Dedifferentiated amniotic fluid mesenchymal stem cell (primary cell): ENCODE measurements at regions not wholly inside any gene's neighbourhood (a gene's known extent, or its start where the extent isn't known, plus 50 kb on each side); places are given as distances from the start of the nearest gene placed in this dataset.

Source experiments
- DNase-seq: peaks from one replicate; pipeline ENCODE4 v3.0.0-alpha.2; 2016; ENCODE audit errors: extremely low spot score

GRCh38 chr10:35751347-35751746, 109.3 kb upstream of the FZD8 start:
- DNase-seq, result no peak

GRCh38 chr10:35749230-35749629, 107.1 kb upstream of the FZD8 start:
- no peak for DNase-seq

GRCh38 chr10:35745617-35746403, 103.7 kb upstream of the FZD8 start:
- no peak for DNase-seq

GRCh38 chr10:35743851-35744250, 101.8 kb upstream of the FZD8 start:
- no peak for DNase-seq

- no peak for DNase-seq
These were observed 101.3 kb upstream of the FZD8 start for GRCh38 chr10:35743351-35743750.

- no peak for DNase-seq
These were observed 97.9 kb upstream of the FZD8 start for GRCh38 chr10:35739998-35740397.

GRCh38 chr10:35735412-35735811, 93.3 kb upstream of the FZD8 start:
- peak; percentile 25 for DNase-seq

GRCh38 chr10:35731828-35732227, 89.7 kb upstream of the FZD8 start:
- DNase-seq, result no peak

GRCh38 chr10:35728341-35728740, 86.2 kb upstream of the FZD8 start:
- no peak for DNase-seq

- no peak for DNase-seq
These were observed 84.8 kb upstream of the FZD8 start for GRCh38 chr10:35726846-35727245.

- no peak for DNase-seq
These were observed 81.9 kb upstream of the FZD8 start for GRCh38 chr10:35723992-35724391.

- no peak for DNase-seq
These were observed 81.0 kb upstream of the FZD8 start for GRCh38 chr10:35723059-35723458.

- DNase-seq, result no peak
These were observed 80.5 kb upstream of the FZD8 start for GRCh38 chr10:35722636-35723035.

- no peak for DNase-seq
These were observed 80.1 kb upstream of the FZD8 start for GRCh38 chr10:35722226-35722625.

GRCh38 chr10:35720366-35720765, 78.3 kb upstream of the FZD8 start:
- DNase-seq, result no peak

- no peak for DNase-seq
These were observed 74.7 kb upstream of the FZD8 start for GRCh38 chr10:35716776-35717175.

- no peak for DNase-seq
These were observed 70.4 kb upstream of the FZD8 start for GRCh38 chr10:35712486-35712885.

- no peak for DNase-seq
These were observed 69.7 kb upstream of the FZD8 start for GRCh38 chr10:35711615-35712411.

- no peak for DNase-seq
These were observed 65.7 kb upstream of the FZD8 start for GRCh38 chr10:35707642-35708425.

GRCh38 chr10:35706959-35707358, 64.9 kb upstream of the FZD8 start:
- DNase-seq, result no peak

- DNase-seq, result no peak
These were observed 63.6 kb upstream of the FZD8 start for GRCh38 chr10:35705671-35706070.

GRCh38 chr10:35705051-35705450, 63.0 kb upstream of the FZD8 start:
- no peak for DNase-seq
